CD4-positive, alpha-beta T cell treated with Interferon alpha-2 for 1 hour (primary cell): ENCODE measurements at regions not wholly inside any gene's neighbourhood (a gene's known extent, or its start where the extent isn't known, plus 50 kb on each side); places are given as distances from the start of the nearest gene placed in this dataset.

Experiments
- DNase-seq, 2 donors: peaks; one replicate each; pipeline ENCODE4 v3.0.0-alpha.2; 2020 to 2022

DNA sequence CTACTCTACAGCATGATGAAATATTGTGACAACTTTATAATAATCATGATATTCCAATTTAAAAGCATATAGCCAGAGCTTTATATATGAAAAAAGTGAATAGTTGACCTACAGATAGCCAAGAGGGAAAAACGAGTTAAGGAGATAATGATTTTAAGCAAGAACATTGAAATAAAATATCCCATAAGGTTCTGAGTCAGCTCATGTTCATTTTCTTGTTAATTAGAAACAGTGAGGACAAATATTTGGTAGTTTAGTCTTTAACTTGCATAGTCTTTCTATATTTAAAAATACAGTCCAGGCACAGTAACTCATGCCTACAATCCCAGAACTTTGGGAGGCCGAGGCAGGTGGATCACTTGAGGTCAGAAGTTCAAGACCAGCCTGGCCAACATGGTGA, 55.8 kb upstream of the CDH6 start:
- DNase-seq: no peak

DNA sequence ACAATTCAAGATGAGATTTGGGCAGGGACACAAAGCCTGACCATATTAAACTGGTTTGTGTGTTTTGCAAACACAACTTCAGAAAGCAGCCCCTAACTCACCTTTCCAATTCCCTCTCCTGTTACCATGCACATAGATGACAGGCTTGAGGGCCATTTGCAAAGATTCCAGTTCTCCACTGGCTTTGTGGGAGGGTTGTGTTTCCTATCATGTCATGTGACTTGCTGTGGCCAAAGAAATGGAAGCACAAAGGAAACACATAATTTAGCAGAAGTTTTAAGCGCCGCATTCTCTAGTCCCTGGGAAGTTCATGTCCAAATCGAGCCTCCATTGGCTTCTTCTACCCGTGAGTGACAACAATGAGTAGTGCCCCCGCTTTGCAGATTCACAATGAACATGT, 57.9 kb upstream of the CDH6 start:
- no peak for DNase-seq

DNA sequence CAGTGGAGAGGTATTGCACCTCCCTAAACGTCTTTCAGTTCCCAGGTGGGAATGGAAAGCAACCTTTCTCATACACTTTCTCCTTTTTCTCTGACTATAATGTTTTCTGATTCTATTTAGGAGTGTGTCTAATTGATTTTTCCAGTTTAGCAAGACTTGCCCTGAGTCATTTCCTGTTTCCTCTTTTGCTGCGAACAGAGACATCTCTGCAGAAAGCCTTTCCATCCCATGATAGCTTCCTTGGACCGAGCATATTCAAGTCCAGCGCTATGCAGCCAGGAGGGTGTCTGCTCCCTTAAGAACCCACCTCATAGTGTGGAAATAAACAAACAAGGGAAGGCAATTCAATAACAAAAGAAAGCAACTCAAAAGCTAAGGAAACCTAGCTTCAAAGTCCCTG, 60.0 kb upstream of the CDH6 start:
- DNase-seq: no peak

DNA sequence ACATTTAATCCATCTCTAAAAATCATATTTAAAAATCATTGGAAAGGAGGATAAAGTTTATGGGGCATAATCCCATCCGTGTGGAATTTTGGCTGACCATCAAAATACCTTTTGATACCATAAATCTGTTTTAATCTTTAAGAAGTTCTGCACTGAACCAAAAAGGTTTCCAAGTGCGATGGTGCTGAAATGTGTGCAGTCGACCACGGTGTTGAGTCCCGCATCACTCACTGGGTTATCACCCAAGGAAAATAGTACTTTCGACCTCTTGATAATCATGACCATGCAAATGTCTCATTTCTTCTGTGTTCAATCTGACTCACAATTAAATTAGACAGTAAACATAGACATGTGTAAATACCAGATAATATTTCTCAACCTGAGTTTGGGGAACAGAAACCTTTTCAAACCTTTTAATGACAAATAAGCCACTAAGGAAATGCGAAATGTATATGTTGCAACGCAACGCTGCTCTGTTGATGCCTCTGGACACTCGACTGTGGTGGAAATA, 62.0 kb upstream of the CDH6 start:
- no peak for DNase-seq

DNA sequence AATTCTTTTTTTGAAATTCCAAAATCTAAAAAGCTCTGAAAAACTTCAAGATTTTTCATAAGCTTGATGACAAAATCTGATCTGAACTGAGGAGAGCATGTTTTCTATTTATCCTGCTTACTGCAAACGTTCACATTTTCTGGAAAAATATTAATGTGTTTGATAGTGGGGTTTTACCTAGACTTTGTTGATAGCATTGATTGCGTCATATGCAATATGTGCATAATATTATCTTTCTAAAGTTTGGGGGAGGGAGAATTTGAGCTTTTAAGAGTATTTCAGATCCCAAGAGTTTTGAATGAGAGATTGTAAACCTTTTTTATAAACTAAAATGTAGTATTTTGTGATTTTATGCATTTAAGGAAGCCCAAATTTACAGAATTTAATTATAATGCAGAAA, 62.8 kb upstream of the CDH6 start:
- no peak for DNase-seq

DNA sequence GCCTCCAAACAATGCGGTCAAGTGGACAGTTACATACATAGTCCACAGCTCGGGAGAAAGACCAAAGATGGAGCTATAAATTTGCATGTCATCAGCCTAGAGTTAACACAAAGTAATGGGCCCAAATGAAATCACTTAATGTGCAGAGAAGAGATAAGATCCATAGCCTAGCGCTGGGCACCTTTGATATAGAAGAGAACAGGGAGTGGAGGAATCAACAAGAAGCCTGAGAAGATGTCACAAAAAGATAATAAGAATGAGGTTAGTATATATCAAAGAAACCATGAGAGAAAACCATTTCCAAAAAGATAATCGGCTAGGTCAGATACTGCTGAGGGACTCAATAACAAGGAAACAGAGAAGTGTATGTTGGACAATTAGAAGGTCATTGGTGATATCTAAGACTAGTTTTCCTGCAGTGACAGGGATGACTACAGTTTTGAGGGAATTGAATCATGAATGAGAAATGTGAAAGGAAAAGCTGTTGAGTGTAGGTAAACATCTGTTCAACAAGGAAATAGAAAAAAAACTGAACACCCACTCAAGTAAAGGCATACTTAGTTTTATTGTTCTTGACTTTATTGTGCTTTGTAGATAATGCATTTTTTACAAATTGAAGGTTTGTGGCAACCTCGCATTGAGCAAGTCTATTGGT, 68.7 kb upstream of the CDH6 start:
- DNase-seq: no peak

DNA sequence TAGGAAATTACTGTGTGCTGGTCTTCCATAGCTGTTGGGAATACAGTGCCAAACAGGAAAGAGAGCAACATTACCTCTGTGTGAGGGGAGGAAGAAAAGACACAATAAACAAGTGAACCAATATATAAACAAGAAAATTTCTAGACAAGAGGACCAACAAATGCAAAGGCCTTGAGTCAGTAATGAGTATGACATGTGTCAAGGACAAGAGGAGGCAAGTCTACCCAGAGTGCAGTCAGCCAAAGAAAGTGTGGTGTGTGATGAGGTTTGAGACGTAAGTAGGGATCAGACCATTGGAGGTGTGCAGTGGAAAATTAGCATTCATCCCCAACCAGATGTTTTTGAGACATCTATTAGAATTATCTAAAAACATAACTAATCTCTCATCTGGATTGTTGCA, 69.5 kb upstream of the CDH6 start:
- no peak for DNase-seq

DNA sequence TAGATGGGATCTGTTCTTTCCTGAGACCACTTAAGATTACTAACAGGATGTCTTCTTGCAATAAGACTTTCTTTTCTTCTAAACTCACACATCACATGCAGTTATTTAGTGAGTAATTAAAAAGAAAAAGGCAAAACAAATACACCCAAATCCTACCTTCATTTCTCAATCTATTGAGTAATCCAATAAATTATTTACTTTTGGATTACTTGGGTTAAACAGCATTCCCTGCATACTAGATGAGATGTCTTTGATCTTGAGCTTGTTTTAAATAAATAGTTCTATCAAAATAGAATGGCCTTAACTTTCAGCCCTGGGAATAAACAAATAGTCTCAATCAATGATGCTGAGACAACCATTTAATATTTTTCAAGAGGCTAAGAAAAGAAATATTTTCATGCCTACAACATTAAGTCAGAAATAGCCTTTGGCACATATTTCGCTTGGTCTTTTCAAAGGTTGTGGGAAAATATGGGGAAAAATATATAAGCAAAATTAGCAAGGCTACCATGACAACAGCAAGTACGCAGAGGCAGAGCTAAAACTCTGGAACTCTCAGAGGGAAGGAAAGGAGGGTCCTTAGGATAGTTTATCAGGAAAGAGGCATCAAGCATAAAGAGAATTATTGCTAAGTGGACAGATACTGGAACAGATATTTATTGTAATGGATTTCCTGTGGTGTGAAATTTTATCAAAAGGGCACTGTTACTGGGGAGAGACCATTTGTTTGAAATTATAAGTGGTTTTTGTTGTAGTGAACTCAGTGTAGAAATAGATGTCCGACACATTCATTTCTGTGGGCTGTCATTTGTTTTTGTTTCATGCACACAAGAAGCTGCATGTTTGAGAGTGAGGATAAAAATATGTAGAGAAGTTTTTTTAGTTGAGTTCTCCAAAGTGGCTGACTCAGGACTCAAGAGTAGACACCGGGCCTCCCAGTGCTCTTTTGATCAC, 70.2 kb upstream of the CDH6 start:
- no peak for DNase-seq

DNA sequence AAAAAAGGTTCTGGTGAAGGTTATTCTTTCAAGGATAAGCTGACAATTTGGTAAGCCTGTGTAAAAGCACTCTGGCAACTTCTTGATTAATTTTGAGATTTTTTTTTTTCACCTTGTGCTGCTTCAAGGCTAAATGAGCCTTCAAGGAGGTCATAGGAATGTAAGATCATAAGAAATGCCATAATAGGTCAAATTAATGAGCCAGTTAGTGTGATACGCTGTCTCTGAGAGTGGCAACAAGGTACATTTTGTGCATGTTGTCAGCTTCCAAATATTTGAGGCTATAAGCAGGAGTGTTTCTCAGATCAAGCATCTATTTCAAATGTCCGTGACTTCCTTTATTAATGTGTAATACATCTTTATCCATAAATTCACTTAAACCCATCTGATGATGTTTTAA, 72.3 kb upstream of the CDH6 start:
- DNase-seq: no peak

DNA sequence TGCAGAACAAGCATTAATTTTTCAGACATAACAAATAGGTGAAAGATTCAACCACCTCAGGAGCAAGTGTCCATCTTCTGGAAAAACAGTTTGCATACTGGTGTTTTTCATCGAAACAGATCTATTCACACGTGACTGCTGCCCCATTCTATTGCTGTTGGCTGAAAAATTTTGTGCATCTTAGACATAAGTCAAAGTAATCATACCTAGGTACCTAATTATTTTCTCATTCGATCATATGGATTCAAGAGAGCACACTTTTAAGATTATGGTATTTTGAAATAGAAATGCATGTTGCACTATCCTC, 72.9 kb upstream of the CDH6 start:
- no peak for DNase-seq

DNA sequence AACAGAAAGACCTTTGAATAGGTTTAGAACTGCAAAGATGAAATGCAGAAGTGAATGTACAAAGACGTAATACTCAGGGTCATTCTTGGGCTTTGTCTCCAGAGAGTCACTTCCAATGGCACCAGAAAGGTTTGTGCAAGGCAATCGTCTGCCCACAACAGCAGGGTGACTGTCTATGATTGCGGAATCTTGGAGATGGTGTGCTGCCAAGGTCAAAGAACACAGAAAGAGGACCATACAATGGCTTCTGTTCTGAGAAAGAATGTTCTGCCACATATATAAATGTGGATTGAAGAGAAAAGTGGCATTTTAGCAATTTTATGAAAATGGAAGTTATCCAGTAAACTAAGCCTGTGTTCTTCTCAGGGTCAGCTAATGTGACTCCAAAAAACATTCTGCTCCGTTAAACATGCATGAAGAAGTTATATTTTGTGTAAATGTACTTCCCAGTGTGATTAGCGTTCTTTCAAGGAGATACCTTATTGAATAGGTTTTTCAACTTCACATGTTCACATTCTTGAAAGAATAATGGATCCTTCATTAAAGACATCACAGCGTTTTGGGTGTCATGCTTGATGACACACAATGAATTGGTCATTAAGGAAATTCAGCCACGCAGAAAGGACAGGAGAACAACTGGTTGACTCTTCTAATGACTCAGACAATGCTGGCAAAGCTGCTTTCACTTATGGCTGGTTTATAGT, 73.4 kb upstream of the CDH6 start:
- no peak for DNase-seq

DNA sequence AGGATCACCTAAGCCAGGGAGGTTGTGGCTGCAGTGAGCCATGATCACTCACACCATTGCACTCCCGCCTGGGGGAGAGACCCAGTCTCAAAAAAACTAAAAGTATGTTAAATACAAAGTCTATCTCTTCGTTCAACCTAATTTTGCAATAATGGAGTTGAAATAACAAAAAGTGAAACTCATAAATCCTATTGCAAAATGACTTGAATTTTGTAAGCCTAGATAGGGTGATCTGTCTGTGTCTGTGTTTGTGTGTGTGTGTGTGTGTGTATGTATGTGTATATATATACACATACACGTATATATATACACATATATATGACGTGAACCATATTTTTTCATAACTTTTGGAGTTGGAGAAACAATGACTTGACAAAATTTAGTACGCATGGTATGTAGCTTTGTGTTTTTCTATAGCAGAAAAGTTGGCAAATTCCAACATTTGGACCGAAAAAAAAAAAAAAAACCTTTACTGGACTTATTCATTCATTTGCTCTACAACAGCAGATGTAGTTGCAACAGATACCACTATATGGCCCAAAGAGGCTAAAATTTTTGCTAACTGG, 76.9 kb upstream of the CDH6 start:
- DNase-seq: no peak

DNA sequence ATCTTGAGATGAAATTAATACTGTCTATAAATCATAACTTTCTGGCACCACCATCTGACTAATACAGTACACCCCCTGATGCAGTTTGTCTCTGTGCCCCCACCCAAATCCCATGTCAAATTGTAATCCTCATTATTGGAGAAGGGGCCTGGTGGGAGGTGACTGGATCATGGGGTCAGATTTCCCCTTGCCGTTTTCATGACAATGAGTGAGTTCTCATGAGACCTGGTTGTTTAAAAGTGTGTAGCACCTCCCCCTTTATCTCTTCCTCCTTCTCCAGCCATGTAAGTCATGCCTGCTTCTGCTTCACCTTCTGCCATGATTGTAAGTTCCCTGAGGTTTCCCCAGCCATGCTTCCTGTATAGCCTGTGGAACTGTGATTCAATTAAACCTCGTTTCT, 78.7 kb upstream of the CDH6 start:
- DNase-seq: no peak

DNA sequence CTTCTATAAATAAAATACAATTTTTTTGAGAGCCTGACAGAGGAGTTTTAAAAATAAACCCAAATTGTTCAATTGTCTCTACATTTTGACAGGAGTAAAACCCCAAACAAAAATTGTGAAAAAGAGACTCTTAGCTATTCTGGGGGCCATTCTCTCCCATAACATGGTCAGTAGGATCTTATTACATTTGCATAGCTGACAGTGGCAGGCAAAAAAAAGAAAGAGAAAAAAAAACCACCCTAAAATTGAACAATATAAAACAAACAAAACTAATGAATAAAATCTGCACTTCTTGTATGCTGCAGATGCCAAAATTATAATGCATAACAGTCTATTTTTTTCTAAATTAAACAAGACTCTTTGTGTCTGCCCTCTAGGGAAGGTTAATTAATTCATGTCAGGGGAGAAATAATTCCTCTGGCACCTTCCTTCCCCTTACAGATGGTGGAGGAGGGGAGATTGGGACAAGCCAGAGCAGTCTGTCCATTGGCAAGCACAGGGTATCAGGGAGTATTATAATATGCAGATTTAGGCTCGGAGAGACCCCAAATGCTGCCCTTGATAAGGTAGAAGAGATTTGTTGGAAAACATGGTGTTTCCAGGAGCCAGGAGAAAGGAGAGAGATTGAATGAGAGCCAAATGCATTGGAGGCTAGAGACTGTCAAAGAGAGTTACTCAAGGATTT, 79.7 kb upstream of the CDH6 start:
- no peak for DNase-seq

DNA sequence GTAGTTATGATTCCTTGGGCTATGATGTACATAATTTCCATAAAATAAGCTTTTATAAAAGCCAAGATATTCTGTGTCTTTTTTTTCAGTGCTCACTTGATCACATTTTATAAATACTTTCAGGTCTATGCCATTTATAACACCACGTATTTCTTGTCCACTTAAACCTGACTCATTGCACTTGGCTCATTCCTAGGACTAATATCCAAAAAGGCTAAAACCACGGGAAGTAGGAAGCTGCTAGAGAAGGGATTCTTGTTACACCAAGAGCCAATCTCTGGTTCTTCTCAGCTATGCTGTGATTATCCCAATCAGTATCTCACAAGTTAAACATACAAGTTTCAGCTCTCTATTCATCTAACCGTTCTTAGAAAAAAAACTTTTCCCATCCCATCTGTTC, 80.4 kb upstream of the CDH6 start:
- no peak for DNase-seq

DNA sequence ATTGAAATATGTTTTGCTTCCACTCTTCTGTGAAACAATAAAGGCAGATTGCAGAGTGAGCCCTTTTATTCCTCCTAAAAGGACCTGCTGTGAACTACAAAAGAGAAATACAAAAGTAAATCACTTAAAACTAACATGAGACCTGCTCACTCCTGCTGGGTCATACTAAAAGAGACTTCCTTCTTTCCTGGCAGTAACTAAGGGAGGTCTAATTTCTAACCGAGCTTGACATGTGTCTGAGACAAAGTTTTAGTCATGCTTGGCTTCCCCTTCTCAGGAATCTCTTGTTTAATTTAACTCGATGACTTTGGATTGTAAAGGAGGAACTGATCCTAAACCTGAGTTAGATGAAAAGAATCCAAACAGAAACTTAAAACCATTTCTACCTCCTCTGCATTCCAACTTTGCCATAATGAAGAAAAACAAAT, 86.4 kb upstream of the CDH6 start:
- DNase-seq: no peak

DNA sequence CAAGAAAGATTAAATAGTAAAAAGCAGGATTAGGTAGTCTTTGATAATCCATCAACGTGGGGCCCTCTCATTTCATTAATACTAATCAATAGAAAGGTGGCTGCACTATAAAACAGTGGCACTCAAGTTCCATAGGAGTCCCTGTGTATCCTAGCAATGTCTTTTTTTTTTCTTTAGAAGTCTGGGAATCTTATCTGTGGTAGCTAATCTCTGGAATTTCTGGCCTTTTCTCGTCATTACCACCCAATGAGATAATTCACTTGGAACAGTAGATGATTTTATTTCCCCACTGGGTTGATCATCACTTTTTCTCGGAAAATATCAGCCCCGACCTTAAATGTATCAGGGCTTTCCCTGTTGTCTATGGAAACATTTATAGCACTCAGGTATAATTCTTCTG, 86.8 kb upstream of the CDH6 start:
- DNase-seq: no peak

DNA sequence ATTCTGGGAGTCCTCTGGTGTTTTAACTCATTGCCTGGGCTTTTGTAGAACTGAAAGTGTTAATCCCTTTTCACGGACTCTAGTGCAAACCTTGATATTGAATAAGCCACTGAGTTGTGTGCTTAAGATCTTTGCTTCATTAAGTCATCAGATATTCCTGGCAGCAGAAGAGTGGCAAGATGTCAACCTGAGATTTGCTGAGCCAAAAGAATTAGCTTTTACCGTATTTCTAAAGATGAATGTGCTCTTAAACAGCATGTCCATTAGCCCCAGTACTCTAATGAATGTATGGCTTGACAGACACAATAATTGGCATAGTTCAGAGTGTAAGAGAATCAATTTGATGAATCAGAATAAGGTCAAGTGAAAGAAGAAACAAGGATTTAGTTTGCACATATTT, 87.2 kb upstream of the CDH6 start:
- no peak for DNase-seq

DNA sequence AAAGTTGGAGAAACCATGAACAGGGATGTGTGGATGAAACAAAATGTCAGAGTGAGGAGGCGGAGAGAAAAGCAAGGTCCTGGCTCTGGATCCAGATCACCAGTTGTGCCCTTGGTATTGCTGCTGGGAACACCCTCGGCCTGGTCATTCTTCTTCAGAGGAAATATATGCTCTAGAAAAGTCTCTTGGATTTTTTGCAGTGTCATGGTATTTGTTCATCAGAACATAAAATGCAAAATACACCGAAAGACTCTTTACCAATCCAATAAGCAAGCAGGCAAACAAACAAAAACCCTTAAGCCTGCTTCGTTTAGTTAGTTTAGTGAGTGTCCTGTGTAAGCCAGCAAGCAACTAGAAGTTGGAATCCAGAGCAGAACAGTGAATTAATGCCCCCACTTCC, 88.7 kb upstream of the CDH6 start:
- no peak for DNase-seq

DNA sequence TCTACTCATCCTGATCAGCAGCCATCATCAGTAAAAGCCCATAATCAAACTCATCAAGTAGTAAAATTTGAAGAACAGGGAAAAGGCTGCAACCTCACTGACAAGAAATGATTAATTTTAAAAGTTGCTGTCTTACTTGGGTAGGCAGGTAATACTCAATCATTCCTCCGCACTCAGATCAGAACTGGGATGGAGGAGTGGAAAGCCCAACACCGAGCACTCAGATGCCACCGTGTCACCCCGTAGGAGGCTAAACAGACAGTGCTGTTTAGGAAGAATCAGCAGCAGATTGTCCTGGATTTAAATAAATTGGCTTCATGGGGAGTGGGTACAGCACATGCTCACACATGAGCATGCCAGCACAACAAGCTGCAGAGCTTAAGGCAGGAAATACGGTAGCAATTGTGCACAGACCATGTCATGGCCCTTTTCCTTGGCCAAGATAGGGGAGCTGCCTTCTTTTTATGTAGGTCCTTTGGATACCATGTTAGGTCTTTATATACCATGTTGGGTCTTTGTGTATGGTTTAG, 92.6 kb upstream of the CDH6 start:
- no peak for DNase-seq

DNA sequence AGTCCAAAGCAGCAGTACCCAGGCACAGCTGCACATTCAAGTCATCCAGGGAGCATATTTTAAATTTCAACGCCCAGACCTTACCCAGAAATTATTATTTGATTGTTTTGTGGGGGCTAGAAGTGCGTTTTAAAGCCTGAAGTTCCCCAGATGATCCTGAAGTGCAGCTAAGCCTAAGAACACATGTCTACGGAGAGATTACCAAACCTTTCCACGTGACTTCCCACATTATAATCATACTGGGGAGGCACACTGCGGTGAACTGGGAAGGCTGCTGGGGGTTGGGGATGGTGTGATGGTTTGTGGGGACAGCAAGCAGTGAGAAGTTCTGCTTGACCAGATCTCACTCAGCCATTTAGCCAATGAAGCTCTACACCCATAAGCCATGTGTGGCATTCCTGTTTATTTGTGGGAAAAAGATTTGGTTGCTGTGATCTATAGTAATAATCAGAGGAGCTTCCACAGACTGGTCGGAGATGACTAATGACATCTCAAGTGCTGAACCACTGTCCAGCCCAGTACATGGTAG, 93.4 kb upstream of the CDH6 start:
- DNase-seq: no peak

DNA sequence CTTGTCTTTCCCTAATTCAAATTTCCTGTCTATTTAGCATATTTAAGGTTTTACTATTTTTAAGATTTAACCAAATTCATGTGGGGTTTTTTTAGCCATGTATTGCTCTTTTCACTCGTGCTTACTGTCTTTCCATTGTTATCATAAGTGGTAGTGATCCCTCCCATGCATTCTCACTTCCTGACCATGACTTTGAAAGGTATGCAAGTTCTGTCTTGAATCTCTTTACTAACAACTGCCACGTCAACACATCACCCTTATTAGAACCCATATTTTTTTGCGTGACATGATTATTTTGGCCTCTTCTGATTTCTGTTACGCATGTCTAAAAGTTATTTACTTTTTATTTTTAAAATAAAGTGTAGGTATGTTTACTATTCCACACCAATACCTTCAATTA, 94.7 kb upstream of the CDH6 start:
- no peak for DNase-seq
